ENCODE measurements at regions not wholly inside any gene's neighbourhood (a gene's known extent, or its start where the extent isn't known, plus 50 kb on each side); places are given as distances from the start of the nearest gene placed in this dataset.

DNA sequence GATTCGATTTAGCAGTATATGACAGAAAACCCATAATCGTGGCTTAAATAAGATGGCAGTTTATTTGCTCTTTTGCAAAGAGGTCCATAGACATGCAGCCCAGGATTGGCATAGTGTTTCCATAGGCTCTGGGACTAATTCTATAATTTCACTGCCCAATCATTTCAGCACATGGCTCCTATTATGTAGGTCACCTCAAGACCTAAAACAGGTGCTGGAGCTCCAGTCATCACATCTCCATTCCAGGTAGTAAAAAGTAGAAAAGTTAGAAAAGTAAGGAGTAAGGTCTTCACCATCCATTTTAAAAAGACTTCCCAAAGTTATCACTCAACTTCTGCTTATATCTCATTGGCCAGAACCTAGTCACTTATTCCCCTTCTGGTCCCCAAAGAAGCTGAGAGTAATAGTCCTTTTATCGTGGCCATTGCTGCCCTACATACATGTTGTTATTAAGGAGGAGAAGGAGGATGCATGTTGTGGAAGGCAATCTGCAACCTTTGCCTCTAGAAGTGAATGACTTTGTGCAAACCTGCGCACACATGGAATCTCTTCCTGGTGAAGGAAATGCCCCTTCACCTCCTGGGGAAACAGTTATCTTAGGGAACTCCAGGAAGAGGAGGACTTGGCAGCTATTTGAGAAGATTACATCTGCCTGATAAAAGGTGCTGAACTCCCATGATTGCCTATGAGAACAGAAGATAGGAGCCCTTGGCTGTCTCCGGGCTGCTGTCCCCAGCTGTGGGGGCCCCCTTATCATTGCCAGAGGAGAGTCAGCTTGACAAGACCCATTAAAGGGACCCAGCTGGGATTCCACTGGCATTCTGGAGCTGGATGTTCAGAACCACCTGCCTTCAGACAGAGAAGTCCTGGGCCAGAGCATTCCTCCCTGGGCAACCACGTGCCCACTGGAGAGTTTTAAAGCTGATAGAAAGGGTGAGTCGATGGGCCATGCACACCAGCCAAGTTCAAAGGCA is 330.6 kb upstream of the ZMIZ1 start:
- no peaks in the 10 kb centered on the region for H3K9me3 Mint-ChIP-seq
- no peak for ATAC-seq

DNA sequence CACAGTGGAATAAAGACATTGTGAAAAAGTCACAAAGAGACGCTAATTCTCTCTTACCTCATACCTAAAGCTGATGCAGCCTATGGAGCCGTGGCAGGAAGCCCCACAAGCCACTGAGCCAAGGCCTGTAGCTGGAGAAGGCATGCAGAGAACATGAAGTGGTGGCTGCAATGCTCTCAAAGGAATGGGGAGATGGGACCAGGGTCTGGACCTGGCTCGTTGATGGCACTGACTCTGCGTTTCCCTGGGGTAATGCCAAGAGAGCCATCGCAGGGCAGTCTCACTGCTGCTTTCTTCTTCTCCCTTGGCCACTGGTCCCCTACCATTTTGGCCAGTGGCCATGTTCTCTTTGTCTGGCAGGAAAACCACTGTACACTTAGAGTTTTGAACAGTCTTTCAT is 329.9 kb upstream of the ZMIZ1 start:
- no peaks in the 10 kb centered on the region for H3K4me1 Mint-ChIP-seq
- H3K9me3 Mint-ChIP-seq: no peaks in the 10 kb centered on the region
- H3K36me3 Mint-ChIP-seq: no peaks in the 10 kb centered on the region
- DNase-seq (ENCODE audit: low spot score in 2 of 2) (no peak), ATAC-seq (no peak)
- no peak overlapping the region for H3K27ac Mint-ChIP-seq
- no peak overlapping the region for H3K4me3 Mint-ChIP-seq

More for the DNA sequence above, 330.6 kb upstream of the ZMIZ1 start:
- DNase-seq (ENCODE audit: low spot score in 2 of 2): no peak
- no peak overlapping the region for H3K27ac Mint-ChIP-seq
- H3K4me1 Mint-ChIP-seq: no peaks in the 10 kb centered on the region
- no peak overlapping the region for H3K4me3 Mint-ChIP-seq
- H3K36me3 Mint-ChIP-seq: no peaks in the 10 kb centered on the region

DNA sequence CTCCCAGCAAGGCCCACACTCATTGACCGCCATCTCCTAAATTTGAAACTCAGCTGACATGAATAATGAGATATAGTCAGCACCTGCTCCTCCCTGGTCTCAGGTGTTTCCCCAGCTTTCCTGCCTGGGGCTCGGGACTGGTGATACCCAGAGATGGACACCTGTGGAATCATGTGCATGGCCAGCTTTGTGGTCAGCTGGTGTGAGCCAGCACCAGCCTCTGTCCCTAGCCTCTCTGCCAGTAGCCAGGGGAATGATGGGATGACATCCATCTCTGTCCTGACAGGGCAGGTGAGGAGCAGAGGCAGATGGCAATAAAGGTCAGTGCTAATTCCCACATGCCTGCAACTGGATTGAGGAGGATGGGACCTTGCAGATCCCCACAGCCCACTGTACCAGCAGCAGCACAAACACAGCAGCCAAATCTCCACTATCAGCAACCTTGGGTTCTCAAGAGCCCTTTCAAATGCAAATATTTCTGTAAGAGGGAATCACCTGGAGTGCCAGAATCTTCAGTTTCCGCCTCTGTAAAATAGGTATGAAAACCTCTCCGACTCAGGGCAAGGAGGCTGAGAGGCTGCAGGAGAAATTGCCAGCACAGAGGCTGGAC is 329.2 kb upstream of the ZMIZ1 start:
- ATAC-seq (no peak), DNase-seq (ENCODE audit: low spot score in 2 of 2) (no peak)
- Mint-ChIP-seq H3K27ac (no peak overlapping the region), H3K9me3 (no peaks in the 10 kb centered on the region), H3K36me3 (no peaks in the 10 kb centered on the region), H3K4me1 (no peaks in the 10 kb centered on the region), H3K4me3 (no peak overlapping the region)

DNA sequence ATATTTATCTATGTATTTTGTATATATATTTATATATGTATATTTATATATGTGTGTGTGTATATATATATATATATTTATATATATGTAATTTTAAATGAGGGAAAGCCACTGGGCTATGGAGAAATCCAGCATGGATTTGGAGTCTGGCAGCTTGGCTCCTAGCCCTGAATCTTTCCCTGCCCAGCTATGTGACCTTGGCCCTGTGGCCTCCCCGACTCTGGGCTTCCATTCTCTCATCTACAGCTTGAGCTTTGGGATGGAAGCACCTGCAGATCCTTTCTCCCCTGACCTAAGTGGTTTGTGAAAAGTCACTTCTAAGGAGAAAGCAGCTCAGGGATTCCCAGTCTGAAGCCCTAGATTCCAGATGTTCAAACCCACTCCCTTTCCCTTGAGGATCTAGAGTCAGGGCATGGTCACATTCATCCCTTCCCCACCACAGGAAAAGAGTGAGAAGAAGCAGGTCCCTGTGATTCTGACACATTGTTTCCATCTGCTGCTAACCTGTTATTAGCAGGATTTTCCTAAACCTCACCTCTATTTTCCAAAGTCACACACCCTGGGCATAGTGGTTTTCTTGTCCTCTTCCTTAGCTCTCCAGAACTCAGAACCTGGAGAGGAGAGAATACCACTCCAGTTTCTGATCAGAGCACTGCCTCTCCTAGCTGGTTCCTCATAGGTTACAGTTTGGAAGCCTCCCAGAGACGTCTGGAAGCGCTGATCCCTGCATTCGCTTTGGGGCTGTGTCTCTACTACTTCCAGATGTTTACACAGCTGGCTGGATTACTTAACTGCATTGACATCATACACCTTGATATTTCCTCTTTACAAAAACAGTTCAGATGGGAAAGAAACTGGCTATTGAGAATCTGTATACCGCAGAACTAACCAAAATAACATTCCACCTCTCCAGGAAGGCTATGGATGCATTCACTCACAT is 327.5 kb upstream of the ZMIZ1 start:
- H3K4me3 Mint-ChIP-seq: no peak overlapping the region
- no peaks in the 10 kb centered on the region for H3K4me1 Mint-ChIP-seq
- no peaks in the 10 kb centered on the region for H3K36me3 Mint-ChIP-seq
- no peaks in the 10 kb centered on the region for H3K9me3 Mint-ChIP-seq
- no peak for DNase-seq (ENCODE audit: low spot score in 2 of 2)
- ATAC-seq: no peak
- H3K27ac Mint-ChIP-seq: no peak overlapping the region

DNA sequence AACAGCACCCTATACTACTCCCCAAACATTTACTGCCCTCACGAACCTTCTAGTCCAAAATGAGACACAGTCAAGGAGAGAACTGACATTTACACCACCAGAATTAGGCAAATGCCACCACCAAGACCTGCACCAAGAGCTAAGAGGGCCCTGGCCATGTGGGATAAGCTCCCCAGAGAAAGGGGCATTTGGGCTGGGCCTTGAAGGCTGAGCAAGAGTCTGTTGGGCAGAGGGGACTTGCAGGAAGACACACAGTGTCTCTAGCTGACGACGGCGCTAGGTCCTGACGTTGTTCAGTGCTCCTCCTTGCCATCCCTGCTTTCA is 326.4 kb upstream of the ZMIZ1 start:
- Mint-ChIP-seq H3K4me1 (no peaks in the 10 kb centered on the region), H3K27ac (no peak overlapping the region), H3K9me3 (no peaks in the 10 kb centered on the region), H3K36me3 (no peaks in the 10 kb centered on the region), H3K4me3 (no peak overlapping the region)
- ATAC-seq: no peak
- DNase-seq (ENCODE audit: low spot score in 2 of 2): no peak

DNA sequence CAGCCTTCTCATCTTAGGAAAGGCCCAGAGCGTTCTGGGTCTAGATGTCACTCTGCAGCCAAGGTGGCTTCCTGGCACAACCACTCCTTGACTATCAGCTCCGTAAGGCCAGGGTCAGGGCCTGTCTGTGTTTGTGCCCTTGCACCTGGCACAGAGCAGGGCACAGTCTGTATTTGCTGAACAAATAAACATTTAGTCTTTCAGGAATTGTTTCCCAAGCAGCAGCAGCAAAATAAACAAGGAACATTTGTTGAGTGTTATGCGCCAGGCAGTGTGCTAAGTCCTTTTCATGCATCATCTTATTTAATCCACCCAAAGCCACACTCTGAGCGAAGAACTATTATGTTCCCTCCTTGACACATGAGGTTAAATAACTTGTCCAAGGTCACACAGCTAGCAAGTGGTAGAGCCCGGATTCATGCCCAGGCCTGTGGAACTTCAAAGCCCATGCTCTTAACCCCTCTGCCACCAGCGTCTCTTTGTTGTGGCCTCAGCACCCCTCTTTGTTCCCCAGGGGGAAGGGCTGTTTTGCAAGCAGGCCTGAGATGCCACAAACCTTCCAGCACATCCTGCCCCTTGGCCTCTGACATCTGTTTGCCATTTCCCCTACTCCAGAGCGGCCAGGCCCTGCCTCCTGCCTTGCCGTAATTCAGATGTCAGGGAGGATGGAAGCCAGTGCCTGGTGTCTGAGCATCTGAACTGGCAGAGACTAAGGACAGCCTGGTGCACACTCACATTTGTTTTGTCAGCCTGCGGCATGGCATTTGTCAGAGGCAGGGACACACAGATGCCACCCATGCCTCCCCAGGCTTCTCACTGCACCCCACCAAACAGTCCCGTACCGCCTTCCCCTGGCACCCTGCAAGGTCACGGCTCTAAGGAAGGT is 325.8 kb upstream of the ZMIZ1 start:
- Mint-ChIP-seq H3K9me3 (no peaks in the 10 kb centered on the region), H3K4me3 (no peak overlapping the region), H3K4me1 (no peaks in the 10 kb centered on the region), H3K27ac (no peak overlapping the region), H3K36me3 (no peaks in the 10 kb centered on the region)
- DNase-seq (ENCODE audit: low spot score in 2 of 2): no peak
- no peak for ATAC-seq

DNA sequence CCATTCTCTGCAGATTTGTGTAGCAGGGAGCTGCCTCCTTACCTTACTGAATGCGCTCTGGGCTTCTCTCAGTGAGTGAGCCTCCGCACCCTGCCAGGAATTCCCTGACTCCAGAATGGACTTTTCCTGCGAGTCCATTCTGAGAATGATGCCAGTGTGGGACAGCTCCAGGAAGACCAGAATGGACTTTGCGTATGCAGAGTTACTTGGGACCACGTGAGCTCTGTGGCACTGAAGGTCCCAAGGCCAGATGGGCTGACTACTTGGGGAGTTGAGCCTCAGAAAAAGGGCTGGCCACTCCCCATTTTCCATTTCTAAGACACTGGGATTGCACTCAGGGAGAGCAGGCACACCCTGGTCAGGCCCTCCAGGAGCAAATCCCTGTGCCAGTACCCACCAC is 324.7 kb upstream of the ZMIZ1 start:
- no peak for DNase-seq (ENCODE audit: low spot score in 2 of 2)

DNA sequence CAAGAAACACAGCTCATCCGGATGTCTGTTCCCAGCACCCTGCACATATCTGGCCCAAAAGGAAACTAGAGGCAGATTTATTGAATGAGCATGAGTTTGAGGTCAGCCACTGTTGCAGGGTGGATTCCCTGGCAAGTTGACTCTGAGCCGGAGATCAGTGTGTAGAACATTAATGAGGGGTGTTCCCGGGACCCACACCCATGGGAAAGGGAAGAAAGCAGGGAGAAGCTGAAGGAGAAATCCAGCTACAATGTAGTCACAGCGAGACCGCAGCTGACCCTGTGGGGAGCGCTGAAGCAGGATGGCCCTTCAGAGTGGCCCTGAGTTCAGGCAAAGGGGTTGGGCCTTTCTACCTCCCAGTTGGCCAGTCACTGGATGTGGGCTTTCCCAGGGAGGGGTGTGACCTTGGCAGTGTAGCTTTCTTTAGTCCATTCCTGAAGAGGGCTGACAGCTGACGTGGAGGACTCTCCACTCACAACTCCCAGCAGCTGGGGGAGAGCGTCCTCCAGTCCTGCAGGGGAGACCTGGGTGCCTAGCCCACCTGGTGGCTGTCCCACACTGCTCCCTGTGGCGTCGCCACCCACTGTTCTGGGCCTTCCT is 324.2 kb upstream of the ZMIZ1 start:
- Mint-ChIP-seq H3K4me1 (no peaks in the 10 kb centered on the region), H3K36me3 (no peaks in the 10 kb centered on the region), H3K9me3 (no peaks in the 10 kb centered on the region), H3K27ac (no peak overlapping the region), H3K4me3 (no peak overlapping the region)
- DNase-seq (ENCODE audit: low spot score in 2 of 2): no peak
- peak; percentile 9 for ATAC-seq

More for the DNA sequence above, 324.7 kb upstream of the ZMIZ1 start:
- Mint-ChIP-seq H3K4me1 (no peaks in the 10 kb centered on the region), H3K9me3 (no peaks in the 10 kb centered on the region), H3K4me3 (no peak overlapping the region), H3K36me3 (no peaks in the 10 kb centered on the region), H3K27ac (no peak overlapping the region)
- ATAC-seq: no peak

DNA sequence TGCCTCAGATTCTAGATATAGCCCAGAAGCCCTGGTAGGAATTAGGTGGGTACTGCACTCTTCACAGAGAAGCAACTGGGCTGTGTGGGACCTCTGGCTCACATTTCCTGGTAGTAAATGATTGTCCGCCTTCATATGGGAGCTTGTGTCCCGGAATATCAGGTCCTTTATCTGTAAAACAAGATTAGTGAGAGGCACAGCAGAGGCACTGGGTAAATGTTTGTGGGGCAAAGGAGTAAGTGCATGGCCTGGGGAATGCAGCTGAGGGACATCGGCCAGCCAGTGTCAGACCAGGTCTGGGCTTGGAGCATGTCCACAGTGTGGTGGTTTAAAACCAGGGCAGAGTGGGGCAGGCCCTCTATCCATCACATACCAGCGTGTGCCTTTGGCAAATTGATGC is 323.3 kb upstream of the ZMIZ1 start:
- H3K9me3 Mint-ChIP-seq: no peaks in the 10 kb centered on the region
- DNase-seq (ENCODE audit: low spot score in 2 of 2): no peak
- no peaks in the 10 kb centered on the region for H3K36me3 Mint-ChIP-seq
- no peak overlapping the region for H3K4me3 Mint-ChIP-seq
- H3K4me1 Mint-ChIP-seq: no peaks in the 10 kb centered on the region
- H3K27ac Mint-ChIP-seq: no peak overlapping the region
- ATAC-seq: no peak

DNA sequence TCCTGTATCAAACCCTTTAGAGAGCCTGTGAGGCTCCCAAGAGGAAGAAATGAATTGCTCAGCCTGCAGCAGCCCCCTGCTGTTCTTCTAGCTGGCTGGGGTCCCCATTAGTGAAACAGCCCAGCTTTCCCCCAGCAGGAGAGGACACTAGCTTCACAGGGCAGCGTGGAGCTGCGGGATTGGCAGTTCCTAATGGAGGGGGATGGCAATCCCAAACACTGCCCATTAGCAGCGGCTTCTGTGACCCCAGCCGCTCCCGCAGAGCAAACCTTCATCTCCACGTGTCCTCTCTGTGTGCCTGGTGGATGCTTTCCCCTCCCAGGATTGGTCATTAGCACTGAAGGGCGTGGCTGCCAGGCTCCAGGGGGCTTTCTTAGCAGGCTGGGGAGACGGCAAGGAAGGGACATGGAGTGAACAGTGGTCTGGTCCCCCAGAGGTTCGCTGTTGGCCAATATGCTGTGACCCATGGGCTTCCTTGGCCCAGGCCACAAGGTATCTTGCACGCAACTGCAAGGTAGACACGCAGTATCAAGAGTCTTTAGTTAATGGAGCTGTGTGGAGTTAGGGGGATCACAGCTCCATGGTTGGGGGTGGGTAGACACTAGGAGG is 322.5 kb upstream of the ZMIZ1 start:
- no peak overlapping the region for H3K4me3 Mint-ChIP-seq

DNA sequence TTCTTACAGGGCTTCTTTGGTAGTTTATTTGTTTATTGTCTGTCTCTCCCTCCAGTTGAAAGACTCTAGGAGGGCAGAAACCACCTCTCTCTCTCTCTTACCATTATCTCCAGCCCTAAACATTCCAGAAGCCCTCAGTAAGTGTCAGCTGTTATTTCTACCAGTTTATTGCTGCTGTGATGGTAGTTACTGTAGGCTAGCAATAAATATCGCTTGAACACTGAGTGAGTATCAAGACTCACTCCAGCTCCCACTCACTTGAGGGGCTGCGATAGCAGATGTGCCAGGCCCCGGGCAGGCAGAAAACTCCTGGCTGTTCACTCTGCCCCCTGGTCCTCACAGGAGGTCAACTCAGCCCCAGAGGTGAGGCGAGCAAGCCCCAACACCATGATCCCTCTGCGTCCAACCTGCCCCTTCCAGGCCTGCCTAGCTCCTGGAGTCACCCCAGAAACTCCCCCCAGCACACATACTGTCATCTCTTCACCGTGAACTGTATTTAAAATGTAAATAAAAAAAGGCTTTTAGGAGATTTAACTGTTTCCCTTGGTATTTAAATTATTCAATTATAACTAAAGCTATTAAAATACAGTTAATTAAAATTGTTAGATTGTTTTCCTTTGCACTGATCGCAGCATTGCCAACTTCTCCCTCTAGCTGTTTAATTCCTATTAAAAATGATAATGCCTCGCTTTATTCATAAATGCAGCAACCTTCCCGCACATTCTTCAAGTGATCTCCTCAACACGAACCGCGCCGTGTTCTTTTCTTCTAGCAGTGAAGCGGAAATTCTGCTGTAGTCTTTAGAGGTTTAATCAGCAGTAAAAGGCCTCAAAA is 321.1 kb upstream of the ZMIZ1 start:
- H3K36me3 Mint-ChIP-seq: peaks cover 6% of the 10 kb centered on the region
- DNase-seq (ENCODE audit: low spot score in 2 of 2) (no peak), ATAC-seq (no peak)
- no peaks in the 10 kb centered on the region for H3K4me1 Mint-ChIP-seq
- H3K9me3 Mint-ChIP-seq: no peaks in the 10 kb centered on the region
- no peak overlapping the region for H3K4me3 Mint-ChIP-seq
- H3K27ac Mint-ChIP-seq: peak overlapping the region; percentile 73

More for the DNA sequence above, 322.5 kb upstream of the ZMIZ1 start:
- no peaks in the 10 kb centered on the region for H3K4me1 Mint-ChIP-seq
- no peaks in the 10 kb centered on the region for H3K9me3 Mint-ChIP-seq
- H3K36me3 Mint-ChIP-seq: peaks cover 4% of the 10 kb centered on the region
- no peak overlapping the region for H3K27ac Mint-ChIP-seq
- no peak for DNase-seq (ENCODE audit: low spot score in 2 of 2)
- no peak for ATAC-seq

DNA sequence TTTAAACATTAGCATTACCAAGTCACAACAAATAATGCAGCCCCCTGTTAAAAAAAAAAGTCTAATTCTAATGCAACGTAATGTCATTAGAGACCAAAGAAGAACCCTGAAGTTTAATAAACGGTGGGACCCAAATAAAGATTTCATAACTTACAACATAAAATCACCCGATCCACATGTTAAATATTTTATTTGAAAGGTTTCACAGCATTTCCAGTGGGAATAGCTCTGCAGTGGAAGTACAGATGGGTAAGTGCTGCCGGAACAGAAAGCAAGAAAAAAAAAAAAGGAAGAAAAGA is 320.6 kb upstream of the ZMIZ1 start:
- no peaks in the 10 kb centered on the region for H3K9me3 Mint-ChIP-seq
- H3K4me1 Mint-ChIP-seq: no peaks in the 10 kb centered on the region
- ATAC-seq: no peak
- no peak overlapping the region for H3K27ac Mint-ChIP-seq
- no peak overlapping the region for H3K4me3 Mint-ChIP-seq
- peaks cover 6% of the 10 kb centered on the region for H3K36me3 Mint-ChIP-seq
- no peak for DNase-seq (ENCODE audit: low spot score in 2 of 2)

DNA sequence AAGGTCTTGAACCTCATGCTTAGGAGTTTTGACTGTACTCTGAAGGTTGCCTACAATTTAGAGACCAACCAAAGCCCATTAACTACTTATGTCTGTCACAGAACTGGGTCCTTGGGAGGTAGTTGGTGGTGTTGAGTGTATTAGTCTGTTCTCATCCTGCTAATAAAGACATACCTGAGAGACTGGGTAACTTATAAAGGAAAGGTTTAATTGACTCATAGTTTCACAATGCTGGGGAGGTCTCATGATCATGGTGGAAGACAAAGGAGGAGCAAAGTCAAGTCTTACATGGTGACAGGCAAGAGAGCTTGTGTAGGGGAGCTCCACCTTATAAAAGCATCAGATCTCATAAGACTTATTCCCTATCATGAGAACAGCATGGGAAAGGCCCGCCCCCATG is 319.6 kb upstream of the ZMIZ1 start:
- no peaks in the 10 kb centered on the region for H3K4me1 Mint-ChIP-seq
- ATAC-seq (no peak), DNase-seq (ENCODE audit: low spot score in 2 of 2) (no peak)
- no peak overlapping the region for H3K4me3 Mint-ChIP-seq
- peaks cover 6% of the 10 kb centered on the region for H3K36me3 Mint-ChIP-seq
- no peak overlapping the region for H3K27ac Mint-ChIP-seq
- H3K9me3 Mint-ChIP-seq: no peaks in the 10 kb centered on the region
